OCI-LY7 (cell line): ENCODE measurements at regions not wholly inside any gene's neighbourhood (a gene's known extent, or its start where the extent isn't known, plus 50 kb on each side); places are given as distances from the start of the nearest gene placed in this dataset.

ENCODE experiments used
- BruUV-seq: library from RNA; stranded (reverse); fragments of 400-500 nt; replicated peaks from 2 replicates; lab custom pipeline; 2021; lab: Mats Ljungman, UMichigan
- CTCF ChIA-PET: fragments of 300-600 bp; sonication (Branson Sonifier 250); formaldehyde crosslinking; loops from one replicate; lab custom pipeline; 2022; ENCODE audit warnings: antibody characterized with exemption; ENCODE audit not compliant: unreplicated experiment; lab: Charles Lee
- POLR2A ChIA-PET: fragments of 300-600 bp; sonication (Branson Sonifier 250); formaldehyde crosslinking; loops from one replicate; lab custom pipeline; 2022; ENCODE audit warnings: antibody characterized with exemption; lab: Charles Lee
- DNase-seq: peaks from one replicate; pipeline ENCODE4 v3.0.0-alpha.2; 2015; ENCODE audit warnings: low spot score
- H2AFZ ChIP-seq: fragments of 200-600 bp; sonication (generic), shearing (Covaris generic); 2 replicates; pipeline ENCODE4 v1.6.1; 2014; ENCODE audit warnings: mild to moderate bottlenecking, antibody characterized with exemption, low read length, moderate library complexity
- H3K27ac ChIP-seq: fragments of 200-600 bp; sonication (generic); 2 replicates; pipeline ENCODE4 v1.5.1; 2014; ENCODE audit warnings: mixed run types, low read depth, mild to moderate bottlenecking, moderate library complexity, low read length, inconsistent platforms; ENCODE audit not compliant: poor library complexity, severe bottlenecking
- H3K36me3 ChIP-seq: fragments of 200-600 bp; sonication (generic); 2 replicates; pipeline ENCODE4 v1.6.1; 2014; ENCODE audit warnings: mild to moderate bottlenecking, antibody characterized with exemption, low read length, moderate library complexity, mixed read lengths; ENCODE audit not compliant: insufficient read depth
- H3K4me1 ChIP-seq: fragments of 200-600 bp; sonication (generic); 2 replicates; pipeline ENCODE4 v1.5.1; 2014; ENCODE audit warnings: mild to moderate bottlenecking, low read length; ENCODE audit not compliant: insufficient read depth, poor library complexity, severe bottlenecking
- H3K4me2 ChIP-seq: fragments of 200-600 bp; sonication (generic); 2 replicates; pipeline ENCODE4 v1.6.1; 2014; ENCODE audit warnings: mild to moderate bottlenecking, low read length
- H3K4me3 ChIP-seq: fragments of 200-600 bp; sonication (generic); 2 replicates; pipeline ENCODE4 v1.5.1; 2014; ENCODE audit warnings: mild to moderate bottlenecking, low read depth, low read length; ENCODE audit not compliant: poor library complexity, severe bottlenecking
- H3K79me2 ChIP-seq: fragments of 200-600 bp; sonication (generic); 2 replicates; pipeline ENCODE4 v1.6.1; 2016; ENCODE audit warnings: low read depth, mild to moderate bottlenecking, low read length, moderate library complexity, mixed read lengths; ENCODE audit not compliant: insufficient read depth
- H3K9me2 ChIP-seq: fragments of 200-600 bp; sonication (generic); 2 replicates; pipeline ENCODE4 v1.6.1; 2016; ENCODE audit warnings: mild to moderate bottlenecking, low read length, mixed read lengths; ENCODE audit not compliant: insufficient read depth
- H3K9me3 ChIP-seq: fragments of 200-600 bp; sonication (generic); 2 replicates; pipeline ENCODE4 v1.6.1; 2014; ENCODE audit warnings: mild to moderate bottlenecking, mixed run types, low read length, mixed read lengths
- H4K20me1 ChIP-seq: fragments of 200-600 bp; sonication (generic); 2 replicates; pipeline ENCODE4 v1.6.1; 2014; ENCODE audit warnings: mild to moderate bottlenecking, antibody characterized with exemption, low read length, moderate library complexity, mixed read lengths; ENCODE audit not compliant: insufficient read depth
- EZH2phosphoT487 ChIP-seq: fragments of 200-600 bp; sonication (generic); IDR thresholded peaks from 2 replicates; pipeline ENCODE4 v1.6.1; 2018; ENCODE audit warnings: low read depth, borderline replicate concordance, mild to moderate bottlenecking, mixed run types, antibody characterized with exemption, low read length, moderate library complexity, mixed read lengths
- intact Hi-C: fragments of 100-400 bp; cut with micrococcal nuclease; formaldehyde crosslinking; loops from one replicate; pipeline ENCODE4 v1.10.0; 2022; ENCODE audit not compliant: unreplicated experiment
- TF ChIP-seq, protein P1 (sequence below): fragments of 200-600 bp; sonication (generic); conservative IDR thresholded peaks from 2 replicates; pipeline ENCODE4 v1.5.1; 2014; ENCODE audit warnings: mild to moderate bottlenecking, antibody characterized with exemption, low read length, moderate library complexity, mixed read lengths

DNA sequence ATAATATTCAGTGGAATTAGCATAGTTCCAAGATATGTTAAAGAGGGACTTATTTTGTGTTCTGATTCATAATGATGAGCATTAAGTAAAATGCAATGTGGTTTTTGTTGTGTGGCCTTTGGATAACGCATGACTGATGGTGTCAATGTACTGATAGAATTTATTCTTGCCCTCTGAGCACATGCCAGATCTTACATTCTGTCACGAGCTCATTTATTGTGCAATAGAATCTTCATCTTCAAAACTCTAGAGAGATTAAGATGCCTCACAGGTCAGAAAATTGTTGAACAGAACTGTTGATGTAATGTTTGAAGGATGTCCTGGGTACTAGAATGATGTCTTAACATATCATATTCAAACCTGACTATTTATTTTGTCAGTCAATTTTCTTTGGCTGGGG, 148.0 kb upstream of the HTR2A start:
- Histone ChIP-seq H3K4me2 (no peak overlapping the region), H3K27ac (no peak overlapping the region), H3K4me1 (no peaks in the 10 kb centered on the region), H3K9me2 (no peaks in the 10 kb centered on the region), H3K9me3 (no peaks in the 10 kb centered on the region), H3K79me2 (no peaks in the 10 kb centered on the region), H2AFZ (no peak overlapping the region), H3K4me3 (no peak overlapping the region), H4K20me1 (no peaks in the 10 kb centered on the region), H3K36me3 (no peaks in the 10 kb centered on the region)
- ChIA-PET POLR2A (no interaction called here), CTCF (no interaction called here)
- DNase-seq: no peak
- BruUV-seq: no TSS peak
- no peak for TF ChIP-seq EZH2phosphoT487
- TF ChIP-seq, protein P1, sequence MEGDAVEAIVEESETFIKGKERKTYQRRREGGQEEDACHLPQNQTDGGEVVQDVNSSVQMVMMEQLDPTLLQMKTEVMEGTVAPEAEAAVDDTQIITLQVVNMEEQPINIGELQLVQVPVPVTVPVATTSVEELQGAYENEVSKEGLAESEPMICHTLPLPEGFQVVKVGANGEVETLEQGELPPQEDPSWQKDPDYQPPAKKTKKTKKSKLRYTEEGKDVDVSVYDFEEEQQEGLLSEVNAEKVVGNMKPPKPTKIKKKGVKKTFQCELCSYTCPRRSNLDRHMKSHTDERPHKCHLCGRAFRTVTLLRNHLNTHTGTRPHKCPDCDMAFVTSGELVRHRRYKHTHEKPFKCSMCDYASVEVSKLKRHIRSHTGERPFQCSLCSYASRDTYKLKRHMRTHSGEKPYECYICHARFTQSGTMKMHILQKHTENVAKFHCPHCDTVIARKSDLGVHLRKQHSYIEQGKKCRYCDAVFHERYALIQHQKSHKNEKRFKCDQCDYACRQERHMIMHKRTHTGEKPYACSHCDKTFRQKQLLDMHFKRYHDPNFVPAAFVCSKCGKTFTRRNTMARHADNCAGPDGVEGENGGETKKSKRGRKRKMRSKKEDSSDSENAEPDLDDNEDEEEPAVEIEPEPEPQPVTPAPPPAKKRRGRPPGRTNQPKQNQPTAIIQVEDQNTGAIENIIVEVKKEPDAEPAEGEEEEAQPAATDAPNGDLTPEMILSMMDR: no peak
- intact Hi-C loops: no loop called here

DNA sequence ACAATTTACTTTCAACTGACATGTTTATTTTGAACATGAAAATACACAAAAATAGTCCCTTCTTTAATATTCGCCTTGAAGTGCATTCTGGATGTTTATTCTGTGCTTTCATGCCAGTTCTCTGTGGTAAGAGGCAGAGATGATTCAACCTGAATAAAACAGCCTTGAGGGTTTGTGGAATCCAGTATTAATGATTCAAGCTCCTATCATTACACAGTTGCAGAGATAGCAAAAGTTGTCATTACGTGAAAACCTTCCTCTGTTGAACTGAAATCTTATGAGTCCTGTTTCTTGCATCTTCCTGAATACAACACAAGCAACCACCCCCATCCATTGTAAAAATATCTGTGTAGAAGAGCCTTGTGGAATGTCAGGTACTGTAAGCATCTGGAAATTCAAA, 142.3 kb upstream of the HTR2A start:
- no peak overlapping the region for H3K4me3 ChIP-seq
- H3K9me3 ChIP-seq: no peaks in the 10 kb centered on the region
- intact Hi-C loops: no loop called here
- H2AFZ ChIP-seq: no peak overlapping the region
- ChIA-PET POLR2A (no interaction called here), CTCF (no interaction called here)
- no peaks in the 10 kb centered on the region for H3K36me3 ChIP-seq
- no peak overlapping the region for H3K27ac ChIP-seq
- BruUV-seq: no TSS peak
- DNase-seq: no peak
- no peak overlapping the region for H3K4me2 ChIP-seq
- no peaks in the 10 kb centered on the region for H3K79me2 ChIP-seq
- H4K20me1 ChIP-seq: no peaks in the 10 kb centered on the region
- H3K9me2 ChIP-seq: no peaks in the 10 kb centered on the region
- H3K4me1 ChIP-seq: no peaks in the 10 kb centered on the region
- TF ChIP-seq, protein P1: no peak
- no peak for TF ChIP-seq EZH2phosphoT487

DNA sequence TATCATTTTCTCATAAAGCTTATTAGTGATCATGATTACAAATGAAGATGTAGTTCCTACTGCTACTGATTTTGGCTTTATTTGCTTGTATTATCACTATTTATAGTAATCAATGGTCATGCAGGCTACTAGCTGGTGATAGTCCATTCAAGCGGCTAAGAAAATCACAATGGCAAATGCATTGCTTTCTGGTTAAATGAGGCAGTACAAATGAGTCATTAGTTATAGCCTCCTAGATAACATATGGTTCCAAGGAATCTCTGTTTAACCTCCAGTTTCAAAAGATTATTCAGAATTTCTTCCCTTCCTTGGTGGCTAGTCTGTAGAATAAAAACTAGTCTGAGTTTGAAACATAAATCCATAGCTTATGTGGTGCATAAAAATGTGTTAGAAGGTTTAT, 141.3 kb upstream of the HTR2A start:
- Histone ChIP-seq H2AFZ (no peak overlapping the region), H4K20me1 (no peaks in the 10 kb centered on the region), H3K9me3 (no peaks in the 10 kb centered on the region), H3K9me2 (no peaks in the 10 kb centered on the region), H3K4me3 (no peak overlapping the region), H3K79me2 (no peaks in the 10 kb centered on the region), H3K27ac (no peak overlapping the region), H3K4me2 (no peak overlapping the region), H3K36me3 (no peaks in the 10 kb centered on the region), H3K4me1 (no peaks in the 10 kb centered on the region)
- ChIA-PET POLR2A (interaction anchor here (0.6 to 1.1 kb wide), 2 partner anchors 42 to 211 kb away, joined by 3 read pairs; no protein-coding TSS in a partner anchor), CTCF (no interaction called here)
- intact Hi-C loops: no loop called here
- TF ChIP-seq, protein P1: no peak
- TF ChIP-seq EZH2phosphoT487: no peak
- no peak for DNase-seq
- no TSS peak for BruUV-seq
